Frontal cortex (tissue), 3 donors: ENCODE measurements at regions not wholly inside any gene's neighbourhood (a gene's known extent, or its start where the extent isn't known, plus 50 kb on each side); places are given as distances from the start of the nearest gene placed in this dataset.
"Not testable (repeated sequence)": the region's sequence is repeated elsewhere in the genome, so short reads cannot be mapped to it uniquely, and the experiment has no call there.

ENCODE experiments used
- DNase-seq, 2 donors: peaks; one replicate each; pipeline ENCODE4 v3.0.0; 2012; ENCODE audit warnings: low spot score in 2 of 2
- FAIRE-seq: peaks from 2 replicates; lab custom pipeline; 2012; peaks lifted over from hg19 to GRCh38; lab: Jason Lieb, UNC
- donor health status: control.
- donor health status: control.
- donor health status: control.

GRCh38 chr18:34516355-34516754 is 193.7 kb upstream of the DTNA start:
- not testable (repeated sequence) for DNase-seq, FAIRE-seq

DNA sequence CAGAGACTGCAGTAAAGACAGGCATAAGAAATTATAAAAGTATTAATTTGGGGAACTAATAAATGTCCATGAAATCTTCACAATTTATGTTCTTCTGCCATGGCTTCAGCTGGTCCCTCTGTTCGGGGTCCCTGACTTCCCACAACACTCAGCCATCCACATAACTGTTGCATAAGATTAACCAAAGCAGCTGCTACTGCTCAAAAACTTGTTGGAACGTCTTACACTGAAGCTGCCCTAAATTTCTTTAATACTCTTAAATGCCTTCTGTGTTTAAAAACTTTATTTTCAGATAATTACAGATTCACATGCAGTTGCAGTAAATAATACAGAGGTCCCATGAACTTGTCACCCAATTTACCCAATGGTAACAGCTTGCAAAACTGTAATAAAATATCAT is 193.1 kb upstream of the DTNA start:
- not testable (repeated sequence) for FAIRE-seq, DNase-seq

- FAIRE-seq (no peak), DNase-seq (no peak)
Measured at GRCh38 chr18:34521040-34521439, 189.1 kb upstream of the DTNA start.

GRCh38 chr18:34522603-34523002 is 187.5 kb upstream of the DTNA start:
- no peak for FAIRE-seq

DNA sequence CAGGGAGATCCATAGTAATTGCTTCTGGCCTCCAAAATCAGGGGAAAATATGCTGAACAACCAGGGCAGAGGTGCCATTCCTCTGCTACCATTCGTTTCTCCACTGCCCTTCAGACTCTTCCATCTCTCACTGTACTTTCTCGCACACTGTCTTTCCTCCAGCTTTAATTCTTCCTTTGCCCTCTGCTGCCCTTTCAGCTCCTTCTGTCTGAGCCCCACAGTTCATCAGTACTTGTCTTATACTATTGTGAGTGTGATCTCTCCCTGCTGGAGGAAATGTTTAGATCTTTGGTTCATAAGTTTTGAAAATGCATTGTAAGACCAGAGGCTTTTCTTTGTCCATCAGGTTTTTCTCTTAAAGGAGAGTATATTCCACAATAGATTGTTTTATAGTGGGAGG is 184.9 kb upstream of the DTNA start:
- no peak for DNase-seq
- FAIRE-seq = no peak

More at GRCh38 chr18:34522603-34523002, 187.5 kb upstream of the DTNA start:
- DNase-seq = no peak

GRCh38 chr18:34528177-34528576 is 181.9 kb upstream of the DTNA start:
- FAIRE-seq = no peak

DNA sequence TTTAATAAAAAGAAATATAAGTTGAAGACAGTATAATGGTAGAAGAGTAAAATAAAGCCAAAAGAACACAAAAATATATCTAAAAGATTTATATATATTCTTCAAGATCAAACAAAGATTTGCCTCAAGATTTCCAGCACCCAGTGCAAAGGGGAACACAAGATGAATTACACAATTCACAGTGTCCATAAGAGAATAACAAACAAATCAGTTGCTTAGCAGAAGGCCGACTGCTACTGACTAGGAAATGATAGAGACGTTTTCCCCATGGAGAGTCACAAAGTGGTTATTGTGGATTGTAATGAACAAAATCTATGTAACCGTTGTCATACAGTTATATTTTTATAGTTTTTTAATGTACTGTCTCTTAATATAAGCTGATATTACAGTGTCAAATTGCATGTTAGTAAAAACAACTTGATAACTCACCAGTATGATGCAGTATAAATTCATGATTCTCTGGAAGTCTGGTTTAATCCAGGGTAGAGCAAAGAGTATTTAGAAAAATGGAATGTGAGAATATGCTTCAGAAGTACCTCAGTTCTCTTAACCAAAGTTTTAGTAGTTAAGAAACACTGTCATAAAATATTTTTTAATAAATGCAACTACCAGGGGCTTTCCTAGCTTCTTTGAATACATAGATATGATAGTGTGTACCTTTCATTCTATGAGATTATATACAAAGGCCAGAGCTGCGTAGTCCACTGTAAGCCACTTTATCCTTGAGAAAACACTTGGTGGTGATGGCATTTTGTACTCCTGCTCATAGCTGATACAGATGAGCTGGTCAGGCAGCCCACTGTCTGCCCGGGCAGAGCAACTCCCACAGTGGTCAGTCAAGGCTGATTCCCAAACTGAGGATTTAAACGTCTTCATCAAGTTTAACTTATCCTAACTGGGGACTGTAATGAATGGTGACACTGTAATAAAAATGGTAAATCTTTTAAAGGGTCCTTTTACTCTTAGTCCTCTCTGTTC is 180.5 kb upstream of the DTNA start:
- FAIRE-seq (no peak), DNase-seq (no peak)

More at GRCh38 chr18:34528177-34528576, 181.9 kb upstream of the DTNA start:
- DNase-seq = no peak

GRCh38 chr18:34531110-34531509 is 179.0 kb upstream of the DTNA start:
- FAIRE-seq (no peak), DNase-seq (no peak)

- FAIRE-seq, DNase-seq: not testable (repeated sequence)
Measured at GRCh38 chr18:34534642-34535041, 175.5 kb upstream of the DTNA start.

- FAIRE-seq (no peak), DNase-seq (no peak)
Measured at GRCh38 chr18:34540897-34541296, 169.2 kb upstream of the DTNA start.

DNA sequence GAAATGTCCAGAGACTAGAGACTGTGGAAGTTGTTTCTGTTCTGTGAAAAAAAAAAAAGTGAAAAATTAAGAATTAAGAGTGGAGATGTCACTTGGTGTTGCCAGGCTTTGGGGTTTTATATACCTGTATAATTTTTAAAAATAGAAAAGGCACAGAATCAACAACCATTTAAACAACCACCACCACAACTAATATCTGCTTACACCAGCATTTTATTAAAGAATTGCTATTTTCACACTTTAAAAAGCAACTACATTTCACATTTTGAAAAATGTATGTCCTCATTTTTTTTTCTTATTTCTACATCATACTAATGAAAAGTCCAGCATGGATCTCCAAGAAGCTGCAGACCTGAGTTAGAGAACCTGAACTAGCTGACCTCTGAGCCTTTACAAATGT is 167.5 kb upstream of the DTNA start:
- FAIRE-seq (no peak), DNase-seq (no peak)

DNA sequence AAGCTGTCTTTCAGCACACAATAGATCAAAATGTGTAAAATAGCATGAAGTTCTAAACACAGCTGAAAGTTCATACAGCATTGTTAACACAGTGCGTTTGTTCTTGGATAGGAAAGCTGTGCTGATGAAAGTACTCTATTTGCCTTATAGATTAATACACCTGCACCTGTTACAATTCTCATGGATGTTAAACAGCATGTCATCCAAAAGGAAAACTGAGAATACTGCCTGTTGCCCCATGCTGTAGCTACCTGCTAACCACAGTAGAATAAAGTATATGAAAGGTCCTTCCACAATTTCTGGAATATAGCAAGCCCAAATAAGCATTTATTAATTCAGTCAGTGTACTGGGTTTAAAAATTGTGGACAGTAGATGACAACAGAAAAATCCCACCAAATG is 166.7 kb upstream of the DTNA start:
- no peak for DNase-seq
- no peak for FAIRE-seq

GRCh38 chr18:34543945-34544344 is 166.2 kb upstream of the DTNA start:
- FAIRE-seq (no peak), DNase-seq (no peak)

DNA sequence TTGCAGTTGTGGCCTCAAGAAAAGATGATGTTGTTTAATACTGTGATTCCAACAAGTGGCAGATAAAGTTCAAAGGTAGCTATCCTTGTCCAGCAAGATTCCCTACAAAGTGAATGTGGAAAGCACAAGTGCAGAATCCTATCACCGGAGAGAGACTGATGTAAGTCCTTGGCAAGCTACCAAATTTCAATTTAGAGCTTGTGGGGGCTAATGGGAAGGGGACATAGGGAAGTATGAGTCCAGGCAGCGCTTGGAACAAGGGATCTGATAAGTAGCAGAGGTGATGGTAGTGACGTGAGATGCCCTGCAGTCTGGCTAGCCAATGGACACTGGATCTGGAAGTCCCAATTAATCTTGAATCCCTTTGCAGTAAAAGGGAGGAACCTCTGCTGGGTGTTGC is 165.2 kb upstream of the DTNA start:
- no peak for DNase-seq
- FAIRE-seq = no peak

- no peak for FAIRE-seq
- no peak for DNase-seq
Measured at GRCh38 chr18:34548120-34548972, 161.8 kb upstream of the DTNA start.

- FAIRE-seq = no peak
- no peak for DNase-seq
Measured at GRCh38 chr18:34548973-34549294, 161.2 kb upstream of the DTNA start.

GRCh38 chr18:34549367-34549766 is 160.7 kb upstream of the DTNA start:
- DNase-seq (no peak), FAIRE-seq (no peak)

- no peak for DNase-seq
- FAIRE-seq = no peak
Measured at GRCh38 chr18:34550156-34550555, 159.9 kb upstream of the DTNA start.

DNA sequence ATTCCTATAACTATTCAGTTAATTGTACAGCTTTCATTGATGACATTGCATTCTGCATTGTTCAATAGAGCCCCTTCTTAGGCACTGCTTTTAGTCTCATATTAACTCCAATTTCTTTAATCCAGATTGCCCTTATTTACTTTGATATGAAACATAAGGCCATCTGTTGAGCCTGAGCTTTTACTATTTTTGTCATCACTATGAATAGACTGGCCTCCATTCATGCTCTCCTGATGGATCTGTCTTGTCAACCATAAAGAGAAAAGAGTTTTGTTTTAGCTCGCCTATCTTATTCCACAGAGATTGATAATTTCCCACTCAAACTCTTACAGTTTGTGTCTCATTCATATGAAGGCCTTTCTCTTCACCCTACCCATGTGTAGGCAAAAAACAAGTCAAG is 159.2 kb upstream of the DTNA start:
- no peak for DNase-seq
- no peak for FAIRE-seq

DNA sequence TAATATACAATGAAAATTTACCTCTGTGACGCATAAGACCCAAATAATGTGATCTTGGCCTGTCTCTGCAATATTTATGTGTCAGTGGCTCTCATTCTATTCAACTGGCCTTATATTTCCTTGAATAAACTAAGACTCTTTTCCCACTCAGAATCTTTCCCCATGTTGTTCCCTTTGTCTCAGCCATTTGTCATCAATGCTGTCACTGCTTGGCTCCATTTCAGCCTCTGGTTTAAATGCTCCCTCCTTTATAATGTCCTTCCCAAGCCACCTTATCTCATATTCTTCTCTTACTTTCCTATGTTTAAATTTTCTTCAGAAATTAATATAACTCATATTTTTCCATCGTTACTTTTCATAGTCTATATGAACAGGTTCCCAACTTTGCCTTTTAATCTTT is 158.3 kb upstream of the DTNA start:
- DNase-seq = no peak
- no peak for FAIRE-seq
